Activated CD8-positive, alpha-beta memory T cell treated with anti-CD3 and anti-CD28 coated beads, Interleukin-2, amount 50 U/mL, for 24 hours (primary cell): ENCODE measurements at regions not wholly inside any gene's neighbourhood (a gene's known extent, or its start where the extent isn't known, plus 50 kb on each side); places are given as distances from the start of the nearest gene placed in this dataset.
"Not testable (repeated sequence)": the region's sequence is repeated elsewhere in the genome, so short reads cannot be mapped to it uniquely, and the experiment has no call there.

ENCODE experiments used
- DNase-seq: peaks from one replicate; pipeline ENCODE4 v3.0.0-alpha.2; 2020; ENCODE audit errors: extremely low read depth

- DNase-seq, result no peak
Observed at GRCh38 chr3:125645616-125646015, 50.3 kb upstream of the OSBPL11 start.

GRCh38 chr3:125646581-125646980 lies 51.3 kb upstream of the OSBPL11 start:
- DNase-seq, result no peak

GRCh38 chr3:125647318-125648014 lies 52.2 kb upstream of the OSBPL11 start:
- no peak for DNase-seq

GRCh38 chr3:125651244-125651643 lies 55.9 kb upstream of the OSBPL11 start:
- no peak for DNase-seq

DNA sequence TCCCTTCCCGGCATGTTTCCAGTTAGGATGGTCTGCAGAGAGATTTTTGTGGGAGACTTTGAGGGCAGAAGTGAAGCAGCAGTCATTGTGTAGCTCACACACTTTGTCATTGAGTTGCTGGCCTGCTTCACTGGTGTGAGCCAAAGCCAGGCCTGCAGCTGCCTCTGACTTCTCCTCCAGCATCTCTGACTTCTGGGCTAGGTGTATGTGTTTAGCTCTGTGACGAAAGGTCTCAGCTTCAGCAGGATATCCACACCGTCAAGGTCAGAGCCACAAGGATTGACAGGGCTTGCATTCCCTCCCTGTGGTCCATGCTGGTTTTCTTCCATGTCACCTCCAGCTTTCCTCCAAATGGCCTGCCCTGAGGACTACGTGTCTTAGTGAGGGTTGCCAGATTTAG lies 57.1 kb upstream of the OSBPL11 start:
- no peak for DNase-seq

GRCh38 chr3:125654526-125654925 lies 59.2 kb upstream of the OSBPL11 start:
- DNase-seq, result no peak

- no peak for DNase-seq
Observed at GRCh38 chr3:125662675-125663074, 67.4 kb upstream of the OSBPL11 start.

DNA sequence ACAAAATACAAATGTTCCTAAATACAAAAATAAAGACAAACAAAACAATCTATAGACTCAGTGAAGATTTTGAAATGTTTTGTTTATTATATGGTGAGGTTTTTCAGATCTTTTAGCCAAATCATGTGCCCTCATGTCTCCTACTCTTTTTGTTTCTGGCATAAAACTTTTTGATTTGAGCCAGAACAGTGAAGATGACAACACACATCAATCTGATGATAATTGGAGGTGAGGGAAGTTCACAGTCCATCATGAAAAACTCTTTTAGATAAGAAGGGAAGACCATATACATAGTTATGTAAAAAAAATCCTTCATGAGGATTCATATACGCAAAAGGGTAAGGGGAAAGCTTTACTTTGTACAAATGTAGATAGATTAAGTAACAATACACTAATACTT lies 75.1 kb upstream of the OSBPL11 start:
- no peak for DNase-seq

DNA sequence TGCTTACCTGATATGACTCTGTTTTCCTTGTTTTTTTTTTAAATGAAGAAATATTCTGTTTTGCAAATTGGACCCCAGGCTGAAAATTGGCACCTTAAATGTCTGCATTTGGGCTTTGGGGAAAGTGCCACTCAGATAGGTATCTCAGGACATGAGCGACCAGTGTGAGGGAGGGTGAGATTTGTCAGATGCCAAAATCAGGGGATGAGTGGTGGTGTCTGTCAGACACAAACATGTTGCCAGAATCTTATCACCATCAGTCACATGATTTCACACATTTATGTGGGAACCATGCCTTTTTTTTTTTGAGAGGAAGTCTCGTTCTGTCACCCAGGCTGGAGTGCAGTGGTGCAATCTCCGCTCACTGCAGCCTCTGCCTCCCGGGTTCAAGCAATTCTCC lies 75.6 kb upstream of the OSBPL11 start:
- no peak for DNase-seq

DNA sequence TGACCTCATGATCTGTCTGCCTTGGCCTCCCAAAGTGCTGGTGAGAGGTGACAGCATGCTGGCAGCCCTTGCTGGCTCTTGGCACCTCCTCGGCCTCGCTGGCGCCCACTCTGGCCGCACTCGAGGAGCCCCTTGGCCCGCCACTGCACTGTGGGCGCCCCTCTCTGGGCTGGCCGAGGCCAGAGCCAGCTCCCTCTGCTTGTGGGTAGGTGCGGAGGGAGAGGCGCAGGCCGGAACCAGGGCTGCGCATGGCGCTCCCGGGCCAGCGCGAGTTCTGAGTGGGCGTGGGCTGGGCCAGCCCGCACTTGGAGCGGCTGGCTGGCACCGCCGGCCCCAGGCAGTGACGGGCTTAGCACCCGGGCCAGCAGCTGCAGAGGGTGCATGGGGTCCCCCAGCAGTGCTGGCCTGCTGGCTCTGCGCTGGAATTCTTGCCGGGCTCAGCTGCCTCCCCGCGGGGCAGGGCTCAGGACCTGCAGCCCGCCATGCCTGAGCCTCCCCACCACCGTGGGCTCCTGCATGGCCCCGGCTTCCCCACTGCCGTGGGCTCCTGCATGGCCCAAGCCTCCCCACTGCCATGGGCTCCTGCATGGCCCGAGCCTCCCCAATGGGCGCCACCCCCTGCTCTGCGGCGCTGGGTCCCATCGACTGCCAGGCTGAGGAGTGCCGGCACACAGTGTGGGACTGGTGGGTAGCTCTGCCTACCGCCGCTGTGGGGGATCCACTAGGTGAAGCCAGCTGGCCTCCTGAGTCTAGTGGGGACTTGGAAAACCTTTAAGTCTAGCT lies 76.4 kb upstream of the OSBPL11 start:
- DNase-seq, result no peak

DNA sequence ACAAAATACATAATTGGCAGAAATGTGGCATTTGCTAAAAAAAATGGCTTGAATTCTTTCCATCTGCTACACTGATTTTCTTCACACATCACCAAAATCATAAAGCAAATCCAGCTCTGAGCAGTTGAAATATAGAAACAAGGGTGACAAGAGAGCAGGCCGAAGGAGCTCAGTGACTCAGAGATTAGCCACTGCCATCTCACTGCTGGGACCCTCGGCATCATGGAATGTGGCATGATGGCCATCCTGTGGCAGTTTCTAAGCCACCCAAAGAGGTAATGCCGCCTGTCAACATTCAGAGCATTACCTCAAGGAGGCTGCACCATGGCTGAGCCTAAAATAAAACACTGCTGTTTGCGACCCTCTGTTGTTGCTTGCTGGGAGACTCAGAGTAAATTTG lies 80.5 kb upstream of the OSBPL11 start:
- no peak for DNase-seq

DNA sequence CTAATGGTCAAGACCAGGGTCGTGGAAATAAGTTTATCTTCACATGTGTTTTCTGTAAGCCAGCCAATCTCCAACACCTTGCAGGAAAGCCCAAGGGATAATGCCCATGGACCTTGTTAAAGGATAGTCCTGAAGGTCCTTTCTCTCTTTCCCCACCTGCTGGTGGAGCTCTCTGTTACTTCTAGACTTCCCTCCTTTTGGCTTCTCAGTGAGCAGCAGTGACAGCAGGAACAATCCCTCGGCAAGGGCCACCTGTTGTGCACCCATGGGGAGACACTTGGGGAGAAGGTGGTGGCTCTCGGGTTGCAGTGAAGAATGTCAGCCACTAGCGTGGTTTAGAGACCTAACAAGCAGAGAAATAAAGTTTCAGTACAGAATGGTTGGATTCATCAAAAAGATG lies 84.0 kb upstream of the OSBPL11 start:
- DNase-seq, result no peak

GRCh38 chr3:125681146-125681545 lies 85.8 kb upstream of the OSBPL11 start:
- DNase-seq, result no peak

- DNase-seq, result not testable (repeated sequence)
Observed at GRCh38 chr3:125681906-125682305, 86.6 kb upstream of the OSBPL11 start.

- not testable (repeated sequence) for DNase-seq
Observed at GRCh38 chr3:125682610-125683009, 87.3 kb upstream of the OSBPL11 start.

- DNase-seq, result no peak
Observed at GRCh38 chr3:125683067-125683829, 88.0 kb upstream of the OSBPL11 start.

- DNase-seq, result no peak
Observed at GRCh38 chr3:125684199-125684598, 88.9 kb upstream of the OSBPL11 start.

DNA sequence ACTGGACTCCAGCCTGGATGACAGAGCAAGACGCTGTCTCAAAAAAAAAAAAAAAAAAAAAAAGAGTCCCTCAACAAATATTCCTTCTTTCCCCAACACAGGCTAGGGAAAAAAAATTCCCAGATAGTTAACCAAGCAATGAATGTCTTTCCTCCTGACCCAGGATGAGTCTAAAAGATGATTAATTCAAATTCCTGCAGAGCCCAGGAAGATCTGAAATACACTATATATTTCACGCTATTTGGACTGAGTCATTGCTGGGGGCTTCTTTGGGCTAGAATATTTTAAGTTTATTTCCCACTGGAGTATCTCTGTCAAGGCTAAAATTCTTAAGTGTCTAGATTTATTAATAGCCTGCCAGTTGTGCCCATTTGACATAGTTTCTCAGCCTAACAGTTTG lies 90.4 kb upstream of the OSBPL11 start:
- DNase-seq, result not testable (repeated sequence)

GRCh38 chr3:125692361-125692760 lies 97.1 kb upstream of the OSBPL11 start:
- no peak for DNase-seq

- DNase-seq, result no peak
Observed at GRCh38 chr3:125693887-125694286, 98.6 kb upstream of the OSBPL11 start.

GRCh38 chr3:125694761-125695294 lies 99.5 kb upstream of the OSBPL11 start:
- DNase-seq, result no peak

DNA sequence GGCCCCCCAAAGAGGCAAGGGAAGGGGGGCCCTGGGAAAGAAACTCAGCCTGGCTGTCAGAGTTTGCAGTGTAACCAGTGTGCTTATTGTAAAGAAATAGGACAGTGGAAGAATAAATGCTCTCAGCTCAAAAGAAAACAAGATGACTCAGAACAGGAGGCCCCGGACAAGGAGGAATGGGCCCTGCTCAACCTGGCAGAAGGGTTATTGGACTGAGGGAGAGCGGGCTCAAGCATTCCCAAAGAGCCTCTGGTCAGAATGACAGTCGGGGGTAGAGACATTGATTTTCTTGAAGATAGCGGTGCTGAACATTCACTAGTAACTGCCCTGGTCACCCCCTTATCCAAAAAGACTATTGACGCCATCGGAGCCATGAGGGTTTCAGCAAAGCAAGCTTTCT lies 100.4 kb upstream of the OSBPL11 start:
- DNase-seq, result no peak
